Right cardiac atrium (tissue), 5 donors: ENCODE measurements at regions not wholly inside any gene's neighbourhood (a gene's known extent, or its start where the extent isn't known, plus 50 kb on each side); places are given as distances from the start of the nearest gene placed in this dataset.

ENCODE experiments used
- ATAC-seq, 2 donors: fragments of 200-7000 bp; cut with Tn5 transposase; one replicate each; pipeline versions ENCODE4 v1.8.0 to v1.9.1; 2020; ENCODE audit warnings: moderate library complexity in 2 of 2, mild to moderate bottlenecking in 1 of 2
- DNase-seq, 3 donors: peaks; one replicate each; pipeline ENCODE4 v3.0.0-alpha.2; 2020
- H3K27ac ChIP-seq: one replicate; pipeline ENCODE4 v1.5.1; 2013; ENCODE audit warnings: mild to moderate bottlenecking, low read length, control low read depth, moderate library complexity
- H3K27me3 ChIP-seq: one replicate; pipeline ENCODE4 v1.6.1; 2013; ENCODE audit not compliant: control insufficient read depth, insufficient read depth
- H3K4me1 ChIP-seq: one replicate; pipeline ENCODE4 v1.6.1; 2013; ENCODE audit warnings: low read length; ENCODE audit not compliant: control insufficient read depth, insufficient read depth
- H3K4me3 ChIP-seq: one replicate; pipeline ENCODE4 v1.5.1; 2013; ENCODE audit warnings: low read length, control low read depth
- H3K9me3 ChIP-seq: one replicate; pipeline ENCODE4 v1.6.1; 2013; ENCODE audit warnings: low read length; ENCODE audit not compliant: control insufficient read depth
- WGBS: extraction: QIAGEN DNeasy Blood & Tissue Kit; methylation state at CpG from one replicate; pipeline ENCODE4 v1.1.7; 2013; 5-methylcytosine and 5-hydroxymethylcytosine counted together
- intact Hi-C, 4 donors: fragments of 100-400 bp; cut with DNase I; formaldehyde crosslinking; loops; one replicate each; pipeline versions ENCODE4 v1.11.0 to v1.14.0; 2022 to 2023
- donor health status: healthy with polysubstance abuse.
- donor health status: DM: no; HTN: yes; CAD: no.
- donor health status: DM: no; HTN: no; CAD: no.
- donor health status: DM: no; HTN: yes; CAD: no; lungs with severe emphysema.
- donor health status: DM: yes; HTN: yes; CAD: no.

DNA sequence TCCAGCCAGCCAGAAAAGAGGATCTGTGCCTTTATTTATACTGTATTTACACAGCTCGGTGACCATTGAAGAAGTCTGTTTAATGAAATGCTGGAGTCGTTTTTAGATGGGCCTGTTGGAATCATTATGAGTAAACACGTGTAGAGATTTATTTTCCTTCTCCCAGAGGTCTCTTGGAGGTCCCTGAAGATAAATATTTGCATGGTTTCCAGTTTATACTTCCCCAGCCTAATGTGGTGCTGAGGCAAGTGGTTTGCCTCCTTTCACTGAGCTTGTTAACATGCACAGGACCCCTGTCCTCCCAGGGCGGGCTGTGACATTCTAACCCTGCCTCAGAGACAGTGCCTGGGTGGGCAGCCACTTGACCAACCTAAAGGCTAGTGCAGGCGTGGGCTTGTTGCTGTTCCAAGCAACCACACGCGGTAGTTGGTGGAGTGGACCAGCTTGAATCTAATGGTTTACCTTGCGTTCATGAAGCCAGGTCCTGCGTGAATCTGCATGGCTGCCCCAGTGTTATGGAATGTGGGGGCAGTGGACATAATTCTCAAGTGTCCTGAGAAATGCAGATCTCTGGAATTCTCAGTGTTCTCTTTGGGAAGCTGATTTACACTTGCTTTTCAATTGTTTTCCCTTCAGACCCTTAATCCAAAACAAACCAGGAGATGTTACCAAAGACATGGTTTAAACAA, 130.2 kb upstream of the DLX2 start:
- no peaks in the 10 kb centered on the region for H3K27me3 ChIP-seq
- H3K27ac ChIP-seq = no peak overlapping the region
- peaks cover 6% of the 10 kb centered on the region for H3K4me1 ChIP-seq
- H3K4me3 ChIP-seq = no peak overlapping the region
- 84% methylated on average over 9 of the region's 9 CpGs for WGBS
- intact Hi-C loops = no loop called here
- DNase-seq = no peak
- no peak for ATAC-seq
- H3K9me3 ChIP-seq = no peaks in the 10 kb centered on the region

- 55% methylated on average over 9 of the region's 9 CpGs for WGBS
- intact Hi-C loops = no loop called here
- H3K9me3 ChIP-seq = no peaks in the 10 kb centered on the region
- peaks cover 6% of the 10 kb centered on the region for H3K4me1 ChIP-seq
- DNase-seq (no peak), ATAC-seq (no peak)
- peak overlapping the region; percentile 59 for H3K4me3 ChIP-seq
- H3K27ac ChIP-seq = no peak overlapping the region
- no peaks in the 10 kb centered on the region for H3K27me3 ChIP-seq
These were observed 131.5 kb upstream of the DLX2 start for GRCh38 chr2:172233987-172234715.

DNA sequence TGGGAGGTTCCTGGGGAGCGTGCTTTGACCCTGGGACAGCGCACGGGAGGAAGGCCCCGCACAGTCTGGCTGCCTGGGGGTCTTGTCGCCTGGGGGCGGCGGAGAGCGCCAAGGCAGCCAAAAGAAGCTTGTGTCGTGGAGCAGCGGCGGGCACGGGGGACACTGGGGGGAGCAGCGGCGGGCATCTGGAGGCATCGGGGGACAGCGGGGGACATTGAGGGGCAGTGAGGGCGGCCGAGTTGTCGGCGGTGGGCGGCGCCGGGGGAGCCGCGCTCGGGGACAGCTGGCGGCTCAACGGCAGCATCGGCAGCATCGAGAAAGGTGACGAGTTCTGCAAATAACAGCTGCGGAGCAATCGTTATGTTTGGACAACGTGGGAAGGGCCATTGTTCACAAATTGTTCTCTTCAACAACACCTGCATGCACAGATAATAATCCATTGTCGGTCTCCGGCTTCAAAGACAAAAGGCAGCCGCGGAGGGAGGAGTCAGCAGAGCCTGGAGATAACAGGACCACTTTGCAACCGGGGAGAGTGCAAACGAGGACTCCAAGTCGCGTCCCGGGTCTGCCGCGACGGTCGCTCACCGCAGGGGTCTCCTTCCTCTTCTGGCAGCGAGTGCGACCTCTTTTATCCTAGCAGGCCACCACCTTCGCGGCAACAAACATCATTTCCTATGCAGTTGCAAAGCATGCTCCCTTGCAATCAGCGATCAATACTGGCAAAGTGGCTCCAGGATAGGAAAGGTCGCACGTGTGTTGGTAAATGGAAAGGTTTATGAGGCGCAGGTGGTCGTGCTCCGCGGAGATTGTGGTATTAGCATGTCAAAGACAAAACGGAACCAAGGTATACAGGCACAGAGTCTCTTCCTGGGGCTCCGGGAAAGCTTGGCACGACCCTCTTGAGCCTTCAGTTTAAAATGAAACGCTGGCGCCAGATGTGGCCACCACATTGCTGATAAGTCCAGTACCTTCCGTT, 132.3 kb upstream of the DLX2 start:
- intact Hi-C loops = no loop called here
- Histone ChIP-seq H3K27me3 (no peaks in the 10 kb centered on the region), H3K27ac (no peak overlapping the region), H3K4me3 (peak overlapping the region; percentile 59), H3K9me3 (no peaks in the 10 kb centered on the region), H3K4me1 (peaks cover 6% of the 10 kb centered on the region)
- DNase-seq = peak in 1 of 3 donors; percentile 47
- WGBS = 3% methylated on average over 65 of the region's 65 CpGs
- peak; percentile 30 to 59 for ATAC-seq

DNA sequence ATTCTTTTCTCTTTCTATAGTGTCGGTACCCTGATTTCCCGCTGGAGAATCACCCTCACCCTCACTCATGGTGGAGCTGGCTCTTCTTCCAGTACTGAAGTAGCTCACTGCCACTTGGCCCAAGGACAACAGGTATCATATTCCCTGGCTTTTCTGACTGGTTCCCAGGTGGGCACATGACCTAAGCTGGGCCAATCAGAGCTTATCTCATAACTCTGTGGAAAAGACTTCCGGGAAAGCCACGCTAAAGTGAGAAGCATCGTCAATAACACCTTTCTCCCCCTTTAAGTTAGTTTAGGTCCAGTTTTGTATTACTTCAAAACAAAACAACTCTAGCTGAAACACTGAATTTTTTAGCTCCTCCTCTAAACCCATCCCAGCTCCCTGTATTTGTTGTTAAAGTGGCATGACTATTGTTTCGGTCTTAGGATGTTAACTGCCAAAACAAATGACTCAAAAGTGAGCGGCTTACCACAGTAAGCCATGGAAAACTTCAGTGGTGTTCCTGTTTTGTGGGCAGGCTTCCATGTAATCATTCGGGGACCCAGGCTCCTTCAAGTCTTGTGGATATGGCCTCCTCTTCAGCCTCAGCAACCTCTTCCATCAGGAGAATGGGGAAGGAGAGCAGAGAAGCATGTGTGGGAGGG, 137.4 kb upstream of the DLX2 start:
- Histone ChIP-seq H3K27me3 (no peaks in the 10 kb centered on the region), H3K9me3 (no peaks in the 10 kb centered on the region), H3K27ac (no peak overlapping the region), H3K4me3 (no peak overlapping the region), H3K4me1 (peaks cover 5% of the 10 kb centered on the region)
- intact Hi-C loops = no loop called here
- ATAC-seq (no peak), DNase-seq (no peak)
- 88% methylated on average over 8 of the region's 8 CpGs for WGBS

- Histone ChIP-seq H3K27me3 (no peaks in the 10 kb centered on the region), H3K27ac (no peak overlapping the region), H3K9me3 (no peaks in the 10 kb centered on the region), H3K4me3 (no peak overlapping the region), H3K4me1 (no peaks in the 10 kb centered on the region)
- ATAC-seq (no peak), DNase-seq (no peak)
- intact Hi-C loops = no loop called here
- WGBS = 77% methylated on average over 3 of the region's 3 CpGs
These were observed 138.5 kb upstream of the DLX2 start for GRCh38 chr2:172241222-172241621.

- no peaks in the 10 kb centered on the region for H3K27me3 ChIP-seq
- H3K4me3 ChIP-seq = no peak overlapping the region
- 74% methylated on average over 1 of the region's 1 CpG for WGBS
- H3K4me1 ChIP-seq = no peaks in the 10 kb centered on the region
- H3K9me3 ChIP-seq = no peaks in the 10 kb centered on the region
- no peak for ATAC-seq
- no peak overlapping the region for H3K27ac ChIP-seq
- intact Hi-C loops = no loop called here
- DNase-seq = no peak
These were observed 139.8 kb upstream of the DLX2 start for GRCh38 chr2:172242471-172242870.

DNA sequence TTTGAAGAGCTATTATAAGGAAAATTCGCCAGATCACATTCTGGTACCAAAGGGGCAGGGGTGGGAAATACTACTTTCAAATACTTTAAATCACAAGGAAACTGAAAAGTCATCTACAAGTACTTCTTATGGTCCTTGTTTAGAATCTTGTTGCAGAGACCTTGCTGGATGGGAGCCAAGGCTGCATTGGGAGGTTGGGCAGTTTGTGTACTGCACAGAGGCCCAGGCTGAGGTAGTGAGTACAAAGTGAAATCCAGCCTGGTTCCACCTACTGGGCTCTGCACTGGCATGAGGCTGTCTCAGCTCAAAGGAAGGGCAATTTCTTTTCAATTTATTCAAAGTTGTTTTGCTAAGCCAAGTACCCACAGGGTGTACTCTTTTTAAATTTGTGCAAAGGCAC, 140.3 kb upstream of the DLX2 start:
- H3K9me3 ChIP-seq = no peaks in the 10 kb centered on the region
- H3K4me3 ChIP-seq = no peak overlapping the region
- WGBS = 96% methylated on average over 1 of the region's 1 CpG
- no peak overlapping the region for H3K27ac ChIP-seq
- DNase-seq (peak in 1 of 3 donors; percentile 36), ATAC-seq (no peak)
- intact Hi-C loops = no loop called here
- no peaks in the 10 kb centered on the region for H3K27me3 ChIP-seq
- no peaks in the 10 kb centered on the region for H3K4me1 ChIP-seq

DNA sequence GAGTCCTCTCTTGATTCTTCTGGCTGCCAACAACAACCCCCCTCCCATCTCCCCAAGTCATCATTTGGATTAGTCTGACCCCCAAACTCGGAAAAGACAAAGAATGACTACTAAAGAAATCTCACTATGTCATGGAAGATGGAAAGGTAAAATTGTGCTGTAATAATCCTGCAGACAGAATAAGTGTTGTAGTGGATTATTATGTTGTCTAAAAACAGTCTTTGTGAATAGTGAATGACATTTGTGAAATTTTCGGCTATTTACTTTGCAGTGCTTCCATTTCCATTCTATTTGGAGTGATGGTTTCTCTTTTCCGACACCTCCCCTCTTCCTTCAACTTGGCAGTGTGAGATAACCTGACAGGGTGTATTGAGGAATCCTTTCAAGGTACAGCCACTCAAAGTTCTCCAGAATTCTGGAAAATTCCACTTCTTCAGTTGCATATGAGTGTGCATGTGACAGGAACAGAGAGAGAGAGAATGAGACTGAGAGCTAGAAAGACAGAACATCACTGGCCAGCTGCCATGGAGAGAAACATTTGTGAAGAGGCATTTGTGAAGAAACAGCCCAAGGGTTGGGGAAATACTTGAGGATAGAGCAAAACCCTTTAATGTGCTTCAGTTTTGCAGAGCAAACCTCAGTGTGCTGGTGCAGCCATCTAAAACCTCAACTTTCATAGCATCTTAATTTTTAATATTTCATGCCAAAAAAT, 141.9 kb upstream of the DLX2 start:
- Histone ChIP-seq H3K9me3 (no peaks in the 10 kb centered on the region), H3K27me3 (no peaks in the 10 kb centered on the region), H3K4me1 (no peaks in the 10 kb centered on the region), H3K27ac (no peak overlapping the region), H3K4me3 (no peak overlapping the region)
- ATAC-seq = no peak
- WGBS = 93% methylated on average over 3 of the region's 3 CpGs
- intact Hi-C loops = no loop called here
- no peak for DNase-seq

GRCh38 chr2:172246649-172247048, 143.9 kb upstream of the DLX2 start:
- Histone ChIP-seq H3K27ac (no peak overlapping the region), H3K4me1 (peaks cover 4% of the 10 kb centered on the region), H3K4me3 (no peak overlapping the region), H3K9me3 (no peaks in the 10 kb centered on the region), H3K27me3 (no peaks in the 10 kb centered on the region)
- intact Hi-C loops = no loop called here
- ATAC-seq (no peak), DNase-seq (no peak)
- WGBS = 71% methylated on average over 4 of the region's 4 CpGs

DNA sequence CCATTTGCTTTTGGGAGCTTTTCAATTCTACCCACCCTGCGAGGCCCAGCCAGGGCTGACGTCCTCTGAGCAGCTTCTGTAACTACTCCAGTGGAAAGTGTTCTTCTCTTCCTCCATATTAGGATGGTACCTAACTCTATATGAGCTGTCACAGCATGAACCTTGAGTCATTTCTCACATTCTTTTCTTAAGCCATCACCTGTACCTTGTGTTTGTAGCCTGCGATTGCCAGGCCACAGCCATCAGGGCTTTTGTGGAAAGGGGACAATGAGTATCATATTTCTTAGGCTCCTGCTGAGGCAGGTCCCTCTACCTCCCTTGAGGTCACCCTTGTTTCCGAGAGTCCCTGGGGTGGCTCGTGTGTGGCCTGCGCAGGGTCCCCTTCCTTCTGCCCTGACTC, 144.5 kb upstream of the DLX2 start:
- WGBS = 98% methylated on average over 6 of the region's 6 CpGs
- intact Hi-C loops = no loop called here

More for the DNA sequence above, 144.5 kb upstream of the DLX2 start:
- DNase-seq = no peak
- no peaks in the 10 kb centered on the region for H3K9me3 ChIP-seq
- peaks cover 4% of the 10 kb centered on the region for H3K4me1 ChIP-seq
- H3K27ac ChIP-seq = no peak overlapping the region
- no peak for ATAC-seq
- no peaks in the 10 kb centered on the region for H3K27me3 ChIP-seq
- H3K4me3 ChIP-seq = no peak overlapping the region
